Spinal cord (tissue), 9 donors: ENCODE measurements at regions not wholly inside any gene's neighbourhood (a gene's known extent, or its start where the extent isn't known, plus 50 kb on each side); places are given as distances from the start of the nearest gene placed in this dataset.

Experiments used
- DNase-seq, 6 donors: peaks; one replicate each; pipeline versions ENCODE4 v3.0.0 to v3.0.0-alpha.2; 2013 to 2015; ENCODE audit warnings: low spot score in 6 of 6, low read depth in 4 of 6
- H3K27ac ChIP-seq: one replicate; pipeline ENCODE4 v1.5.1; 2013; ENCODE audit warnings: low read depth, low read length, control low read depth
- H3K27me3 ChIP-seq: one replicate; pipeline ENCODE4 v1.6.1; 2013; ENCODE audit warnings: low read length; ENCODE audit not compliant: control insufficient read depth, insufficient read depth
- H3K36me3 ChIP-seq: one replicate; pipeline ENCODE4 v1.6.1; 2013; ENCODE audit warnings: low read length; ENCODE audit not compliant: control insufficient read depth, insufficient read depth
- H3K4me1 ChIP-seq: one replicate; pipeline ENCODE4 v1.6.1; 2013; ENCODE audit warnings: low read length; ENCODE audit not compliant: control insufficient read depth, insufficient read depth
- H3K4me3 ChIP-seq: one replicate; pipeline ENCODE4 v1.5.1; 2013; ENCODE audit warnings: low read depth, low read length, control low read depth
- H3K9me3 ChIP-seq: one replicate; pipeline ENCODE4 v1.6.1; 2013; ENCODE audit warnings: low read length; ENCODE audit not compliant: control insufficient read depth, insufficient read depth
- WGBS: methylation state at CpG from one replicate; pipeline ENCODE4 v1.1.5; 2013; ENCODE audit warnings: missing lambda C conversion rate; ENCODE audit not compliant: insufficient coverage; 5-methylcytosine and 5-hydroxymethylcytosine counted together
- donor health status: healthy.

GRCh38 chr16:79768276-79768970 lies 167.9 kb upstream of the MAF start:
- H3K4me1 ChIP-seq: peaks cover 14% of the 10 kb centered on the region
- no peak overlapping the region for H3K4me3 ChIP-seq
- peak overlapping the region; percentile 82 for H3K27ac ChIP-seq
- WGBS: 46% methylated on average over 3 of the region's 10 CpGs
- no peaks in the 10 kb centered on the region for H3K9me3 ChIP-seq
- H3K36me3 ChIP-seq: no peaks in the 10 kb centered on the region
- DNase-seq: peak in 3 of 6 donors; percentile 26 to 77 (median 27)
- H3K27me3 ChIP-seq: no peaks in the 10 kb centered on the region

GRCh38 chr16:79767421-79768275 lies 167.1 kb upstream of the MAF start:
- no peaks in the 10 kb centered on the region for H3K27me3 ChIP-seq
- no peak overlapping the region for H3K4me3 ChIP-seq
- H3K27ac ChIP-seq: peak overlapping the region; percentile 82
- no peaks in the 10 kb centered on the region for H3K36me3 ChIP-seq
- no peaks in the 10 kb centered on the region for H3K9me3 ChIP-seq
- H3K4me1 ChIP-seq: peaks cover 14% of the 10 kb centered on the region
- 42% methylated on average over 5 of the region's 7 CpGs for WGBS
- peak in 2 of 6 donors; percentile 35 to 62 for DNase-seq

DNA sequence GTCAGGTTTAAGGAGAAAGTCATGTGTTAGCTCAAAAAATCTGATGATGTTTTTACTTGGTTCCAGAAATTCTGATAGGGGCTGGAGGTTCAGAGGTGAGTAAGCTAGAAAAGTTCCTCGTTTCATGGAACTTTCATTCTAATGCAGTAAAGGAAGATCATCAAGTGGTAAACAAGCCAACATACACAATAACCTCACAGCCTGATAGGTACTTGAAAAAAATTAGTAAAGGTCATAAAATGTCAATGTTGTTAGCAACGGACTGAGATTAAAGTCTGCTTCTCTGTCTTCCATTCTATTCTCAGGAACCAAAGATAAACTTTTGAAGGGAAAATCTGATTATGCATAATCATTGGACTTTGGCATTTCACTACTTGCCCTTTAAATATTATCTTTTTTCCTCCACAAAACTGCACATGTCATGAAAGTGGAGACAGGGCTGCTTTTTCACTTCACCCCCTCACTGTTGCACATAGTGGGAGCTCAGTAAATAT lies 165.4 kb upstream of the MAF start:
- Histone ChIP-seq H3K9me3 (no peaks in the 10 kb centered on the region), H3K27me3 (no peaks in the 10 kb centered on the region), H3K27ac (no peak overlapping the region), H3K4me1 (peaks cover 14% of the 10 kb centered on the region), H3K4me3 (no peak overlapping the region), H3K36me3 (no peaks in the 10 kb centered on the region)
- no CpG with 5 or more reads among the region's 2 CpGs for WGBS
- DNase-seq: no peak

DNA sequence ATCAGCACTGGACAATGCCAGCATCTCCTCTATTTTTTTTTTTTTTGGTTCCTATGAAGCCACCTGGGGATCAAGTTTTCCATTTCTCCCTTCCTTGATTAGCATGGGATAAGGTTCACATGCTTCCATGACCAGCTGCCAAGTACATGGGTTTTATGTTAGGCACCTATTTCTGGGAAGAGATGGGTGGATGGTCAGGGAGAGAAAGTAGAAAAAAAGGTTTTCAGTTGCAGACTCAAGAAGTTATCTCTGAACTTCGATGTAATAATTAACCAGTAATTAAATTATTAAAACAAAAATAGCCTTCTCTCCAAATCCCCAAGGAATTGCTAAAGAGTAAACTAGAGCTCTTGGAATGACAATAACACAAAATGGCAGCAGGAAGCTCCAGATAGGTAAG lies 164.9 kb upstream of the MAF start:
- Histone ChIP-seq H3K4me3 (no peak overlapping the region), H3K27ac (no peak overlapping the region), H3K9me3 (no peaks in the 10 kb centered on the region), H3K36me3 (no peaks in the 10 kb centered on the region), H3K27me3 (no peaks in the 10 kb centered on the region), H3K4me1 (peaks cover 11% of the 10 kb centered on the region)
- DNase-seq: no peak
- no CpG with 5 or more reads among the region's 1 CpG for WGBS

DNA sequence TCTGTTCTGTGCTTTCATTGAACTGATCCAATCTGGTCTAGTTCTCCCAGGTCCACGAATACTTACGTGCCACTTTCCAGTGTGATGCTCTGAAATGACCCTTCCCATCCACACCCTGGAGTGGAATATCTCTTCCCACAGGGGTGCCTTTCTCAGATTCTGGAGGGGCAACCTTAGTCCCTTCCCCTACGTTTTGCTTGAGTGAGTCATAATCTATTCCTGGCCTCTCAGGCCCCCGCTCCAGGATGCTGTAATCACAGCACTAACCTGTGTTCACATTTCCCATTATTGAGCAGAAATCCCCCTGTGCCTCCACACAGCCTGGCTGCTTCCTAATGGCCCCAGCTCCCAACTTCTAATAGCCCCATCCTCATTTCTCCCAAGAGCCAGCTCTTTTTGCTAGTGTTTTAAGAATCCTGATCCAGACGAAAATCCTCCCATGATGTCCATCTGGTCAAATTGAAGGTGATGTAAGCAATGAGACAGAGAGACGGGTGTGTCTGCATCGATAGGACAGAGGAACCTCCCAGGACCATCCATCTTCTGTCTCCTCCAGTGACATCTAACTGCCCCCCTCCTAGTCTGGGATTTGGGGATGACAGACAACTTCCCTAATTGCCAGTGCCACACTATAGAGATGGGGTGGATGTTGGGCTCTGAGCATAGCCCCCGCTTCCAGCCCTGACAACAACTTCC lies 164.0 kb upstream of the MAF start:
- no peak for DNase-seq
- no peaks in the 10 kb centered on the region for H3K9me3 ChIP-seq
- H3K27me3 ChIP-seq: no peaks in the 10 kb centered on the region
- 67% methylated on average over 3 of the region's 8 CpGs for WGBS
- no peak overlapping the region for H3K4me3 ChIP-seq
- no peaks in the 10 kb centered on the region for H3K36me3 ChIP-seq
- no peak overlapping the region for H3K27ac ChIP-seq
- H3K4me1 ChIP-seq: peaks cover 7% of the 10 kb centered on the region

- no peak overlapping the region for H3K4me3 ChIP-seq
- no peak for DNase-seq
- no peak overlapping the region for H3K27ac ChIP-seq
- no peaks in the 10 kb centered on the region for H3K9me3 ChIP-seq
- H3K4me1 ChIP-seq: no peaks in the 10 kb centered on the region
- H3K36me3 ChIP-seq: no peaks in the 10 kb centered on the region
- WGBS: no CpG with 5 or more reads among the region's 3 CpGs
- H3K27me3 ChIP-seq: no peaks in the 10 kb centered on the region
These were observed 161.7 kb upstream of the MAF start for GRCh38 chr16:79762217-79762616.

DNA sequence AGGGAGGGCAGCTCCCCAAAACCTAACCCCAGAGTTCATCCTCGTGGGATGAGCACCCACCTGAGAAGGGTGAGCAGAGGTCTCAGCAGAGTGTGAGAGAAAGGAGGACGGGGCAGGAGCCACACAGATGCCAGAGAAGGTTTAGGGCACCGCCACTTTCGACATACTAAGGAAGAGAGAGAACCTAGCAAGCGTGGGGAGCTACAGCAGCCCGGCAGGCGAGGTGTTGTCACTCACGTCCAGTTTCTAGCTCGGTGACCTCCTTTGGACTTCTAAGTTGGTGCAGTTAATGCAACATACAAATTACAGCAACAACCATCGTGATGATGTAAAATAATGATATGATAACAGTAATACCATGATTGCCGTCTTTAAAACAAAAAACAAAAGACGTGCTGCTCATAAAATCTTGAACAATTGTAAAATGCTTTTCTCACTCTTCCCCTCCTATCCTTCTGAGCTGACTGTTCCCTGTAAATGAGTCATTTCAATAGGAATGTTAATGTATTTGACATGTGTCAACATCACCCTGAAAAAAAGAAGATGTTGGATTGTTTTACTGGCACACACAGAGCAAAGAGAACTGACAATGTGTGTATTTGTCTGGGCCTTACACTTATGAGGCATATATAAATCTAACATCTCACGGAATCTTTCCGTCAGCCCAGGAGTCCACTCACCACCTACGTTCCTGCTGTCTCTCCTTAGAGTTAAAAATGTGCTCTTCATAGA lies 158.2 kb upstream of the MAF start:
- no peaks in the 10 kb centered on the region for H3K36me3 ChIP-seq
- H3K4me1 ChIP-seq: no peaks in the 10 kb centered on the region
- no peaks in the 10 kb centered on the region for H3K27me3 ChIP-seq
- no peak overlapping the region for H3K27ac ChIP-seq
- no peaks in the 10 kb centered on the region for H3K9me3 ChIP-seq
- no peak overlapping the region for H3K4me3 ChIP-seq
- WGBS: 100% methylated on average over 4 of the region's 15 CpGs
- DNase-seq: no peak

GRCh38 chr16:79757968-79758367 lies 157.4 kb upstream of the MAF start:
- H3K9me3 ChIP-seq: no peaks in the 10 kb centered on the region
- no peak for DNase-seq
- 100% methylated on average over 1 of the region's 6 CpGs for WGBS
- H3K4me3 ChIP-seq: no peak overlapping the region
- H3K27ac ChIP-seq: no peak overlapping the region
- no peaks in the 10 kb centered on the region for H3K27me3 ChIP-seq
- H3K4me1 ChIP-seq: no peaks in the 10 kb centered on the region
- H3K36me3 ChIP-seq: no peaks in the 10 kb centered on the region

DNA sequence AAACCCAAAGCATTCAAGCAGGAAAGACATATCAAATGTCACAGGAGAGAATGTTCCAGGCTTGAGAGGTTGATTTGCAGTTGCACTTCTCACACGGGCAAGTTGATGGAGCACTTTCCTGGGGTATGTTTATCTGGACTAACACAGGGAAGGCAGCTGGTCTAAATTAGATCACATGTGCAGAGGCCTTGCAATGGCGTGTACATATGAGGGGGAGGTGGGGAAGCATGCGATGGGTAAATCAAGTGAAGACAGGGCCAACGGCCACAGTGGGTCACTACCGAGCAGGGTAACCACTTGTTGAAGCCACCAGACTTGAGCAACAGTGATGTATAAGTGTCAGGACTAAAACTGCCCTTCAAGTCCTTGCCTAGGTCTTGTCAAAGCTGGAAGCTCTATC lies 156.6 kb upstream of the MAF start:
- WGBS: 93% methylated on average over 4 of the region's 5 CpGs

More for the DNA sequence above, 156.6 kb upstream of the MAF start:
- no peaks in the 10 kb centered on the region for H3K36me3 ChIP-seq
- H3K9me3 ChIP-seq: no peaks in the 10 kb centered on the region
- no peaks in the 10 kb centered on the region for H3K4me1 ChIP-seq
- DNase-seq: no peak
- H3K4me3 ChIP-seq: no peak overlapping the region
- H3K27me3 ChIP-seq: no peaks in the 10 kb centered on the region
- no peak overlapping the region for H3K27ac ChIP-seq
